HG03045 (cell line): ENCODE measurements at regions not wholly inside any gene's neighbourhood (a gene's known extent, or its start where the extent isn't known, plus 50 kb on each side); places are given as distances from the start of the nearest gene placed in this dataset.

Experiments used
- ATAC-seq: cut with Tn5 transposase; IDR thresholded peaks from one replicate; pipeline ENCODE4 v1.9.1; 2021; ENCODE audit warnings: mild to moderate bottlenecking, moderate library complexity; ENCODE audit not compliant: unreplicated experiment

- no peak for ATAC-seq
These were observed 58.3 kb upstream of the LYST start for GRCh38 chr1:235925016-235925415.

- ATAC-seq: no peak
These were observed 56.8 kb upstream of the LYST start for GRCh38 chr1:235923466-235924021.

- no peak for ATAC-seq
These were observed 54.1 kb upstream of the LYST start for GRCh38 chr1:235920596-235921375.

- no peak for ATAC-seq
These were observed 53.2 kb upstream of the LYST start for GRCh38 chr1:235919833-235920441.

GRCh38 chr1:235919127-235919832 lies 52.6 kb upstream of the LYST start:
- no peak for ATAC-seq

- no peak for ATAC-seq
These were observed 51.8 kb upstream of the LYST start for GRCh38 chr1:235918465-235918864.

- ATAC-seq: no peak
These were observed 51.3 kb upstream of the LYST start for GRCh38 chr1:235918032-235918431.

GRCh38 chr1:235917267-235917811 lies 50.6 kb upstream of the LYST start:
- ATAC-seq: peak; percentile 64
